ENCODE measurements at regions not wholly inside any gene's neighbourhood (a gene's known extent, or its start where the extent isn't known, plus 50 kb on each side); places are given as distances from the start of the nearest gene placed in this dataset.

GRCh38 chr6:153436351-153436750, 305.3 kb upstream of the RGS17 start:
- TF ChIP-seq, protein P1, sequence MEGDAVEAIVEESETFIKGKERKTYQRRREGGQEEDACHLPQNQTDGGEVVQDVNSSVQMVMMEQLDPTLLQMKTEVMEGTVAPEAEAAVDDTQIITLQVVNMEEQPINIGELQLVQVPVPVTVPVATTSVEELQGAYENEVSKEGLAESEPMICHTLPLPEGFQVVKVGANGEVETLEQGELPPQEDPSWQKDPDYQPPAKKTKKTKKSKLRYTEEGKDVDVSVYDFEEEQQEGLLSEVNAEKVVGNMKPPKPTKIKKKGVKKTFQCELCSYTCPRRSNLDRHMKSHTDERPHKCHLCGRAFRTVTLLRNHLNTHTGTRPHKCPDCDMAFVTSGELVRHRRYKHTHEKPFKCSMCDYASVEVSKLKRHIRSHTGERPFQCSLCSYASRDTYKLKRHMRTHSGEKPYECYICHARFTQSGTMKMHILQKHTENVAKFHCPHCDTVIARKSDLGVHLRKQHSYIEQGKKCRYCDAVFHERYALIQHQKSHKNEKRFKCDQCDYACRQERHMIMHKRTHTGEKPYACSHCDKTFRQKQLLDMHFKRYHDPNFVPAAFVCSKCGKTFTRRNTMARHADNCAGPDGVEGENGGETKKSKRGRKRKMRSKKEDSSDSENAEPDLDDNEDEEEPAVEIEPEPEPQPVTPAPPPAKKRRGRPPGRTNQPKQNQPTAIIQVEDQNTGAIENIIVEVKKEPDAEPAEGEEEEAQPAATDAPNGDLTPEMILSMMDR (IDR thresholded peaks at IDR 0.05) = no peak
- TF ChIP-seq POLR2A (IDR thresholded peaks at IDR 0.05) = no peak
